ENCODE measurements at regions not wholly inside any gene's neighbourhood (a gene's known extent, or its start where the extent isn't known, plus 50 kb on each side); places are given as distances from the start of the nearest gene placed in this dataset.
"Not testable (repeated sequence)": the region's sequence is repeated elsewhere in the genome, so short reads cannot be mapped to it uniquely, and the experiment has no call there.

- DNase-seq (ENCODE audit: low read depth in 2 of 3, low spot score in 2 of 3), result no peak
Measured at GRCh38 chr22:49512487-49513165, 315.0 kb downstream of the BRD1 start.

DNA sequence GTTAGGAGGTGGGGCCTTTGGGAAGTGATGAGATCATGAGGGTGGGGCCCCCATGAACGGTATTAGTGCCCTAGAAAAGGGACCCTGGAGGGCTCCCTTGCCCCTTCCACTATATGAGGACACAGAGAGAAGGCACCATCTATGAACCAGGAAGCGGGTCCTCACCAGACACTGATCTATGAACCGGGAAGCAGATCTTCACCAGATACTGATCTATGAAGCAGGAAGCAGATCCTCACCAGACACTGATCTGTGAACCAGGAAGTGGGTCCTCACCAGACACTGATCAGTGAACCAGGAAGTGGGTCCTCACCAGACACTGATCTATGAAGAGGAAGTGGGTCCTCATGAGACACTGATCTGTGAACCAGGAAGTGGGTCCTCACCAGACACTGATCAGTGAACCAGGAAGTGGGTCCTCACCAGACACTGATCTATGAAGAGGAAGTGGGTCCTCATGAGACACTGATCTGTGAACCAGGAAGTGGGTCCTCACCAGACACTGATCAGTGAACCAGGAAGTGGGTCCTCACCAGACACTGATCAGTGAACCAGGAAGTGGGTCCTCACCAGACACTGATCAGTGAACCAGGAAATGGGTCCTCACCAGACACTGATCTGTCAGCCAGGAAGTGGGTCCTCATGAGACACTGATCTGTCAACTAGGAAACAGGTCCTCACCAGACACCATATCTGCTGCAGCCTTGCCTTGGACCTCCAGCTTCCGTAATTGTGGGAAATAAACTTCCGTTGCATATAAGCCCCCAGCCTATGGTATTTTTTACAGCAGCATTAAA, 316.1 kb downstream of the BRD1 start:
- DNase-seq (ENCODE audit: low read depth in 2 of 3, low spot score in 2 of 3), result not testable (repeated sequence)

GRCh38 chr22:49510718-49511117, 317.0 kb downstream of the BRD1 start:
- no peak for DNase-seq (ENCODE audit: low read depth in 2 of 3, low spot score in 2 of 3)

DNA sequence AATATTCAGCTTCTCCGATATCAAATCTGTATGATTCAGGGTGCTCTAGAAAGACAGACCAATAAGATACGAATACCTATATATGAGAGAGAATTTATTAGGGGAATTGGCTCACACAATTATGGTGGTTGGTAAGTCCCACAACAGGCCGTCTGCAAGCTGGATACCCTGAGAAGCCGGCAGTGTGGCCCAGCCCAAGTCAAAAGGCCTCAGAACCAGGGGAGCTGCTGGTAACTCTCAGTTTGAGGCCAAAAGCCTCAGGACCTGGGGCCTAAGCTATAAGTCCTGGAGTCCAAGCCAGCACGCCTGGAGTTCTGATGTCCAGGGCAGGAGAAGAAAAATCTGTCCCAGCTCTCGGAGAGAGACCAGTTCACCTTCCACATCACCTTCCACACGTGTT, 318.7 kb downstream of the BRD1 start:
- no peak for DNase-seq (ENCODE audit: low read depth in 2 of 3, low spot score in 2 of 3)

- no peak for DNase-seq (ENCODE audit: low read depth in 2 of 3, low spot score in 2 of 3)
Measured at GRCh38 chr22:49508561-49508960, 319.1 kb downstream of the BRD1 start.

- no peak for DNase-seq (ENCODE audit: low read depth in 2 of 3, low spot score in 2 of 3)
Measured at GRCh38 chr22:49507607-49508292, 319.9 kb downstream of the BRD1 start.

GRCh38 chr22:49506010-49506400, 321.7 kb downstream of the BRD1 start:
- DNase-seq (ENCODE audit: low read depth in 2 of 3, low spot score in 2 of 3), result no peak

- DNase-seq (ENCODE audit: low read depth in 2 of 3, low spot score in 2 of 3), result no peak
Measured at GRCh38 chr22:49505337-49506009, 322.2 kb downstream of the BRD1 start.

DNA sequence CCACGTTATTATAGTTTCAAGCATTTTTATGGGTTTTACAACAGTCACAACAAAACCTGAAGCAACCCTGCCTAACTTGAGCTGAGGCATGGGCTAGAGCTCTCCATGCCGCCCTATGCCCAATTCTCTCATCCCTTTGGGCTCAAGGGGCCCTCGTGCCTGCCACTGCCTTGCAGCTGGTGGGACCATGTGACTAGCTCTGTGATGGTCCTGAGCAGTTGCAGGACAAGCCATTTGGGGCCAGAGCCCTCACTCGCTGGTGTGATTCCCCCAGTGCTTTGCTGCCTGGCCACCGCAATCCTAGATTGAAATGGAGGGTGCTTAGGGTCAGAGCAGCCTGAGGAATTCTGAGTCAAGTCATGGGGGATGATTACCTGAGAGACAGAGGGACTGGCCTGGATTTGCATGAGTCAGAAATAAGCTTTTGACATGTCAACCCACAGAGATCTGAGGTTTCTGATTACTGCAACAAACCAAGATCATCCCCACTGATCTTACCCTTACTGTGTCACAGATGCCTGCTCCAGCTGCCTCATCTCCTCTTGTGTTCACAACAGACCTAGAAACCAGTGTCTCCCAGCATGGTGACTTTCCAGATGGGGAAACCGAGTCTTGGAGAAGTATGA, 323.7 kb downstream of the BRD1 start:
- no peak for DNase-seq (ENCODE audit: low read depth in 2 of 3, low spot score in 2 of 3)

DNA sequence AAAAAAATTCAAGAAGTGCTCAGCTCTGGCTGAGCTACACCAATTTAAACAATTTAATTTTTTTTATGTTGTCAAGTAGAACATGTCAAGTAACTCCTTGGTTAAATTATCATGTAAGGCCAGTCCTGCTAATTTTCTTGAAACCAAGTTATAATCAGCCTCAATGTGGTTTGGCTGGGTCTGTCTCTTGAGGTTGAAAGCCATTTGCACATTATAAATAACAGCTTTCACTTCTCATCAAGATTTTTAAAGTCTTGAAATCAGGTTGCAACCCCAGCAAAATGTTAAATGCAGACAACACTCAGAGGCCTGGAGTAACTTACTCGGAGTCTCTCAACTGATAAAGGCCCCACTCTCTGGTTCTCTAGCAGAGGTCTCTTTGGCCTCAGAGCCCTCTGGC, 324.4 kb downstream of the BRD1 start:
- DNase-seq (ENCODE audit: low read depth in 2 of 3, low spot score in 2 of 3), result no peak

- DNase-seq (ENCODE audit: low read depth in 2 of 3, low spot score in 2 of 3), result no peak
Measured at GRCh38 chr22:49502126-49502826, 325.4 kb downstream of the BRD1 start.

- no peak for DNase-seq (ENCODE audit: low read depth in 2 of 3, low spot score in 2 of 3)
Measured at GRCh38 chr22:49500942-49501395, 326.7 kb downstream of the BRD1 start.

DNA sequence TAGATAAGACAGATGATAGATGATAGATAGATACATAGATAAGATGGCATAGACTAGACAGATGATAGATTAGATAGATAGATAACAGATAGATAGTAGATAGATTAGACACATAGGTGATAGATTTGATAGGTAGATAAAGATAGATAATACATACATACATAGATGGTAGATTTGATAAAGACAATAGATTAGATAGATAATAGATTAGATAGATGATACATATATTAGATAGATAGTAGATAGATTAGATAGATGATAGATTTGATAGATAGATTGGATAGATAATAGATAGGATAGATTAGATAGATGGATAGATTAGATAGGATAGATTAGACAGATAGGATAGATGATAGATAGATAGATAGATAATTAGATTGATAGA, 327.6 kb downstream of the BRD1 start:
- no peak for DNase-seq (ENCODE audit: low read depth in 2 of 3, low spot score in 2 of 3)

- DNase-seq (ENCODE audit: low read depth in 2 of 3, low spot score in 2 of 3), result no peak
Measured at GRCh38 chr22:49499433-49500075, 328.1 kb downstream of the BRD1 start.

DNA sequence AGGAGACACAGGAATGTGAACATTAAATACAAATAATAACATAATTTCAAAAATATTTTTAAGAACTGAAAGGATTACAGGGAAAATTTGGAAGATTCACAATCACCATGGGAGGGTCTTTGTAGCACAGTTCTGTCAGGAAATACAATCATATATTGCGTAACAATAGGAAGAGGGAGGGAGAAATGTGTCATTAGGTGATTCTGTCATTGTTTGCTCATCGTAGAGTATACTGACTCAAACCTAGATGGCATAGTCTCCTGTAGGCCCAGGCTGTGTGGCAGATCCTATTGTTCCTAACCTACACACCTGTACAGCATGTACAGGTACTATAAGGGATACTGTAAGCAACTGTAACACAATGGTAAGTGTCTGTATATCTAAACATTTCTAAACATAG, 330.4 kb downstream of the BRD1 start:
- no peak for DNase-seq (ENCODE audit: low read depth in 2 of 3, low spot score in 2 of 3)

- no peak for DNase-seq (ENCODE audit: low read depth in 2 of 3, low spot score in 2 of 3)
Measured at GRCh38 chr22:49494555-49494954, 333.1 kb downstream of the BRD1 start.

- no peak for DNase-seq (ENCODE audit: low read depth in 2 of 3, low spot score in 2 of 3)
Measured at GRCh38 chr22:49492741-49493251, 334.9 kb downstream of the BRD1 start.

DNA sequence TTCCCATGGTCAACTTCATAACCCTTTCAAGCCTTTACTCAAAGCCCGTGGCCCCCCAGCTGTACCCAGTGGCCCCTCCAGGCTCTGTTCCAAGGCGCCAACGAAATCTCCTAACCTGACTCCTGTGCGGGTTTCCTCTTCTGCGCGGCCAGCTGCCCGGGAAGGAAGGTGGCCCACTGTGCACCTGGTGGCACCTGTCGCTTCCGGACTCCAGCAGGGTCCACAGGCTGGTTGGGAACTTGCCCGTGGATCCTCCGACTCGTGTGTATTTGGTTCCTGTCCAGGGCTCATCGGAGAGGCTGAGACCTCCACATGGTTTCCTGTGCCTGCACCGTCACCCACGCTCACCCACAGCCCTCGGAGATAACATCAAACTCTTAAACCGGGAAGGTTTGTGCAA, 335.4 kb downstream of the BRD1 start:
- no peak for DNase-seq (ENCODE audit: low read depth in 2 of 3, low spot score in 2 of 3)

DNA sequence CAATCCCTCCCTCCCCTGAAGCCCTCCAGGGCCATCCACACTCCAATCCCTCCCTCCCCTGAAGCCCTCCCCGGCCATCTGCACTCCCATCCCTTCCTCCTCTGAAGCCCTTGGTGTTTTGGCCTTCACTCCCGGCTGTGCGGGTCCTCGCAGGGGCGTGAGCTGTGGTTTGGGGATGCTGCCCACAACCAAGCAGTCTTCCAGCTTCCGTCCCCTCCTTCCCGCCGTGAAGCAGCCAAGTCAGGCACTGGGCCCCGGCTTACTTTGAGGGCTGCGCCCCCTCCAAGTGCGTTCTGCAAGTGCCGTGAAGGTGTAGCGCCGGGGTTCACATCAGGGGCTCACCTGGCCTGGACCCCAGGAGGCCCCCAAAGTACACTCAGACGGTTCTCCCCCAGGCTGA, 335.9 kb downstream of the BRD1 start:
- no peak for DNase-seq (ENCODE audit: low read depth in 2 of 3, low spot score in 2 of 3)

DNA sequence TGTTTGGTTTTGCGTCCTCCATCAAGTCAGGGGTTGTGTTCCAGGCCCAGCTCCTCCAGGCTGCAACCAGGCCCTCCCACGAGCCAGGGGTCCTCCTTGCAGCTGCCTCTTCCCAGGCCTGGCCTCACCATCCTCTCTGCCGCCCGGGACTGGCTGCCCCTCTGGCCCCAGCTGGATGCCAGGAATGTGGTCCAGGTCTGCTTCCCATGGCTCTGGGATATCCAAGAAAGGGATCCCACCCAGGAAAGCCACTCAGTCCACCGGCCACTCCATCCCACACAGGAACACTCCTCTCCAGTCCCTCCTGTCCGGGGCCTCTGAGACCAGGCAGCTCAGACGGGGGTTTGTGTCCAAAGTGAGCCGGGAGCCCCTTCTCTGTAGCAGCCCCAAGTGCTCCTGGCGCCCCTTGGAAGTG, 336.4 kb downstream of the BRD1 start:
- DNase-seq (ENCODE audit: low read depth in 2 of 3, low spot score in 2 of 3), result no peak

Data from activated CD8-positive, alpha-beta memory T cell treated with anti-CD3 and anti-CD28 coated beads for 48 hours (primary cell).